GM23248 (cell line): ENCODE measurements at regions not wholly inside any gene's neighbourhood (a gene's known extent, or its start where the extent isn't known, plus 50 kb on each side); places are given as distances from the start of the nearest gene placed in this dataset.

ENCODE experiments used
- EZH2 ChIP-seq: fragments of 200-600 bp; sonication (generic); IDR thresholded peaks from 2 replicates; pipeline ENCODE4 v1.6.1; 2018; ENCODE audit warnings: antibody characterized with exemption, mild to moderate bottlenecking; ENCODE audit not compliant: insufficient read depth, poor library complexity, severe bottlenecking
- EZH2phosphoT487 ChIP-seq: fragments of 200-600 bp; sonication (generic); IDR thresholded peaks from 2 replicates; pipeline ENCODE4 v1.6.1; 2018; ENCODE audit warnings: antibody characterized with exemption, moderate library complexity, mild to moderate bottlenecking, low read depth; ENCODE audit not compliant: insufficient read depth

- TF ChIP-seq EZH2: no peak
- TF ChIP-seq EZH2phosphoT487: no peak
Measured at GRCh38 chr4:114280645-114281044, 301.2 kb upstream of the ARSJ start.
